H9 (cell line): ENCODE measurements at regions not wholly inside any gene's neighbourhood (a gene's known extent, or its start where the extent isn't known, plus 50 kb on each side); places are given as distances from the start of the nearest gene placed in this dataset.

ENCODE experiments used
- DNase-seq: peaks from one replicate; pipeline ENCODE4 v3.0.0-alpha.2; 2017
- H2AFZ ChIP-seq: one replicate; pipeline ENCODE4 v1.6.1; 2013; ENCODE audit warnings: mild to moderate bottlenecking, low read length, control low read depth, moderate library complexity
- H2AK5ac ChIP-seq: 2 replicates; pipeline ENCODE4 v1.6.1; 2013; ENCODE audit warnings: low read length, control low read depth, mixed read lengths; ENCODE audit not compliant: insufficient read length
- H2BK120ac ChIP-seq: one replicate; pipeline ENCODE4 v1.6.1; 2013; ENCODE audit warnings: low read depth, mild to moderate bottlenecking, low read length, control low read depth, inconsistent platforms; ENCODE audit not compliant: poor library complexity, severe bottlenecking
- H2BK12ac ChIP-seq: 2 replicates; pipeline ENCODE4 v1.6.1; 2013; ENCODE audit warnings: low read length, control low read depth, mixed read lengths, low read depth; ENCODE audit not compliant: insufficient read length
- H2BK15ac ChIP-seq: 2 replicates; pipeline ENCODE4 v1.6.1; 2013; ENCODE audit warnings: low read depth, low read length, control low read depth
- H2BK20ac ChIP-seq: one replicate; pipeline ENCODE4 v1.6.1; 2013; ENCODE audit warnings: low read depth, mild to moderate bottlenecking, low read length, control low read depth, inconsistent platforms; ENCODE audit not compliant: poor library complexity, severe bottlenecking
- H2BK5ac ChIP-seq: 2 replicates; pipeline ENCODE4 v1.6.1; 2013; ENCODE audit warnings: low read length, control low read depth, mixed read lengths; ENCODE audit not compliant: insufficient read length
- H3K14ac ChIP-seq: 2 replicates; pipeline ENCODE4 v1.6.1; 2013; ENCODE audit warnings: low read length, control low read depth; ENCODE audit not compliant: insufficient read depth
- H3K18ac ChIP-seq: 2 replicates; pipeline ENCODE4 v1.6.1; 2013; ENCODE audit warnings: low read depth, mild to moderate bottlenecking, mixed read lengths, low read length, control low read depth; ENCODE audit not compliant: insufficient read length
- H3K23ac ChIP-seq: 2 replicates; pipeline ENCODE4 v1.6.1; 2013; ENCODE audit warnings: low read length, control low read depth, mixed read lengths, low read depth; ENCODE audit not compliant: insufficient read length
- H3K23me2 ChIP-seq: 2 replicates; pipeline ENCODE4 v1.6.1; 2013; ENCODE audit warnings: low read depth, mild to moderate bottlenecking, mixed read lengths, low read length, control low read depth; ENCODE audit not compliant: insufficient read length, poor library complexity, severe bottlenecking
- H3K27ac ChIP-seq: 2 replicates; pipeline ENCODE4 v1.5.1; 2013; ENCODE audit warnings: low read length, control low read depth, mixed read lengths, low read depth; ENCODE audit not compliant: insufficient read length
- H3K27me3 ChIP-seq: 2 replicates; pipeline ENCODE4 v1.6.1; 2013; ENCODE audit warnings: low read length, control low read depth, inconsistent platforms; ENCODE audit not compliant: insufficient read depth
- H3K4ac ChIP-seq: 2 replicates; pipeline ENCODE4 v1.6.1; 2013; ENCODE audit warnings: low read depth, mild to moderate bottlenecking, control low read depth, inconsistent platforms, low read length, moderate library complexity
- H3K4me1 ChIP-seq: 2 replicates; pipeline ENCODE4 v1.6.1; 2013; ENCODE audit warnings: low read length, control low read depth, inconsistent platforms; ENCODE audit not compliant: insufficient read depth
- H3K4me2 ChIP-seq: 2 replicates; pipeline ENCODE4 v1.6.1; 2013; ENCODE audit warnings: low read length, control low read depth, mixed read lengths; ENCODE audit not compliant: insufficient read length, insufficient read depth
- H3K56ac ChIP-seq: 2 replicates; pipeline ENCODE4 v1.6.1; 2013; ENCODE audit warnings: low read depth, mild to moderate bottlenecking, mixed read lengths, low read length, control low read depth; ENCODE audit not compliant: insufficient read length
- H3K79me1 ChIP-seq: 2 replicates; pipeline ENCODE4 v1.6.1; 2013; ENCODE audit warnings: low read depth, mild to moderate bottlenecking, moderate library complexity, low read length, control low read depth, inconsistent platforms; ENCODE audit not compliant: insufficient read depth, poor library complexity, severe bottlenecking
- H3K79me2 ChIP-seq: 2 replicates; pipeline ENCODE4 v1.6.1; 2013; ENCODE audit warnings: low read length, control low read depth, inconsistent platforms; ENCODE audit not compliant: insufficient read depth
- H3K9ac ChIP-seq: 2 replicates; pipeline ENCODE4 v1.6.1; 2013; ENCODE audit warnings: low read length, control low read depth, mixed read lengths; ENCODE audit not compliant: insufficient read length; ENCODE audit errors: extremely low read depth
- H3K9me3 ChIP-seq: one replicate; pipeline ENCODE4 v1.6.1; 2013; ENCODE audit warnings: low read depth, low read length, inconsistent platforms; ENCODE audit not compliant: control insufficient read depth
- H3T11ph ChIP-seq: one replicate; pipeline ENCODE4 v1.6.1; 2013; ENCODE audit warnings: mild to moderate bottlenecking, low read length, control low read depth, inconsistent platforms
- H4K20me1 ChIP-seq: one replicate; pipeline ENCODE4 v1.6.1; 2013; ENCODE audit not compliant: control insufficient read depth, insufficient read length, insufficient read depth
- H4K5ac ChIP-seq: 2 replicates; pipeline ENCODE4 v1.6.1; 2013; ENCODE audit warnings: low read depth, mild to moderate bottlenecking, mixed read lengths, low read length, control low read depth; ENCODE audit not compliant: insufficient read length
- H4K8ac ChIP-seq: replicated peaks from 2 replicates; pipeline ENCODE4 v1.6.1; 2013; ENCODE audit warnings: low read length, control low read depth, mixed read lengths, low read depth; ENCODE audit not compliant: insufficient read length
- H4K91ac ChIP-seq: 2 replicates; pipeline ENCODE4 v1.6.1; 2013; ENCODE audit warnings: low read depth, mild to moderate bottlenecking, moderate library complexity, mixed read lengths, low read length, control low read depth; ENCODE audit not compliant: insufficient read length
- H3K27ac Mint-ChIP-seq, 3 experiments: 2 replicates in 2 of 3; 3 replicates in 1 of 3; pipeline ENCODE4 v1.8.0; 2020 to 2021; ENCODE audit warnings: mixed read lengths in 3 of 3, mild to moderate bottlenecking in 1 of 3, moderate library complexity in 1 of 3
- H3K27me3 Mint-ChIP-seq: 2 replicates; pipeline ENCODE4 v1.8.0; 2021; ENCODE audit warnings: low read depth, mild to moderate bottlenecking, moderate library complexity, mixed read lengths
- H3K36me3 Mint-ChIP-seq, 3 experiments: 2 replicates in 2 of 3; 3 replicates in 1 of 3; pipeline ENCODE4 v1.8.0; 2020 to 2021; ENCODE audit warnings: low read depth in 3 of 3, mixed read lengths in 3 of 3; ENCODE audit not compliant: insufficient read depth in 1 of 3
- H3K4me1 Mint-ChIP-seq, 2 experiments: 2 replicates each; pipeline ENCODE4 v1.8.0; 2020; ENCODE audit warnings: mixed read lengths in 2 of 2
- H3K4me3 Mint-ChIP-seq, 2 experiments: 2 replicates in 1 of 2; 3 replicates in 1 of 2; pipeline ENCODE4 v1.8.0; 2020 to 2021; ENCODE audit warnings: mild to moderate bottlenecking in 2 of 2, mixed read lengths in 2 of 2, moderate library complexity in 1 of 2
- H3K9me3 Mint-ChIP-seq, 2 experiments: 2 replicates in 1 of 2; 3 replicates in 1 of 2; pipeline ENCODE4 v1.8.0; 2020; ENCODE audit warnings: mild to moderate bottlenecking in 2 of 2, mixed read lengths in 2 of 2, moderate library complexity in 1 of 2
- CTCF ChIP-seq: fragments of 200-600 bp; sonication (generic); conservative IDR thresholded peaks from 3 replicates; pipeline ENCODE4 v1.8.0; 2021; ENCODE audit warnings: antibody characterized with exemption, mild to moderate bottlenecking

GRCh38 chr10:83144461-83144860, 994.8 kb upstream of the GHITM start:
- Histone ChIP-seq H3K79me2 (no peaks in the 10 kb centered on the region), H2BK12ac (no peak overlapping the region), H2AFZ (no peak overlapping the region), H3K56ac (no peak overlapping the region), H3K4ac (no peak overlapping the region), H3K27me3 (no peaks in the 10 kb centered on the region), H4K5ac (no peak overlapping the region), H3K9ac (no peak overlapping the region), H4K8ac (no peak overlapping the region), H3K4me1 (no peaks in the 10 kb centered on the region), H4K20me1 (no peaks in the 10 kb centered on the region), H3K14ac (no peak overlapping the region), H3K79me1 (no peaks in the 10 kb centered on the region), H4K91ac (no peak overlapping the region), H3K18ac (no peak overlapping the region), H2AK5ac (no peak overlapping the region), H3K23me2 (no peaks in the 10 kb centered on the region), H2BK15ac (no peak overlapping the region), H3K23ac (no peak overlapping the region), H2BK5ac (no peak overlapping the region), H3T11ph (no peak overlapping the region), H2BK120ac (no peak overlapping the region), H2BK20ac (no peak overlapping the region), H3K9me3 (no peaks in the 10 kb centered on the region), H3K4me2 (no peak overlapping the region), H3K27ac (no peak overlapping the region)
- no peak overlapping the region for H3K4me3 Mint-ChIP-seq
- no peaks in the 10 kb centered on the region; a peak in 1 of 5 replicates for H3K9me3 Mint-ChIP-seq
- no peaks in the 10 kb centered on the region for H3K4me1 Mint-ChIP-seq
- no peaks in the 10 kb centered on the region for H3K27me3 Mint-ChIP-seq
- DNase-seq = no peak
- no peaks in the 10 kb centered on the region for H3K36me3 Mint-ChIP-seq
- H3K27ac Mint-ChIP-seq = no peak overlapping the region
- TF ChIP-seq CTCF = no peak
